HS-5 (cell line): ENCODE measurements at regions not wholly inside any gene's neighbourhood (a gene's known extent, or its start where the extent isn't known, plus 50 kb on each side); places are given as distances from the start of the nearest gene placed in this dataset.

ENCODE experiments used
- DNase-seq: peaks from one replicate; pipeline ENCODE4 v3.0.0-alpha.2; 2012; ENCODE audit warnings: low read depth

- no peak for DNase-seq
These were observed 93.9 kb downstream of the SNX18 start for GRCh38 chr5:54611290-54611951.

GRCh38 chr5:54610197-54610944 is 92.8 kb downstream of the SNX18 start:
- DNase-seq: no peak

GRCh38 chr5:54608423-54609085 is 91.0 kb downstream of the SNX18 start:
- no peak for DNase-seq

GRCh38 chr5:54607006-54607405 is 89.4 kb downstream of the SNX18 start:
- no peak for DNase-seq

- DNase-seq: no peak
These were observed 85.8 kb downstream of the SNX18 start for GRCh38 chr5:54603372-54603771.

- DNase-seq: no peak
These were observed 84.9 kb downstream of the SNX18 start for GRCh38 chr5:54602475-54602874.

- DNase-seq: no peak
These were observed 84.1 kb downstream of the SNX18 start for GRCh38 chr5:54601411-54602230.
